NB4 (cell line): ENCODE measurements at regions not wholly inside any gene's neighbourhood (a gene's known extent, or its start where the extent isn't known, plus 50 kb on each side); places are given as distances from the start of the nearest gene placed in this dataset.

Experiments used
- DNase-seq: peaks from one replicate; pipeline ENCODE4 v3.0.0; 2010; ENCODE audit warnings: low read depth
- H3K4me3 ChIP-seq: one replicate; pipeline ENCODE4 v1.5.1; 2011; ENCODE audit warnings: mild to moderate bottlenecking, low read depth, low read length, moderate library complexity
- CTCF ChIP-seq: IDR thresholded peaks from one replicate; pipeline ENCODE4 v1.5.1; 2012; ENCODE audit warnings: low read depth, low read length
- MAX ChIP-seq: IDR thresholded peaks from 2 replicates; pipeline ENCODE4 v1.6.1; 2011; ENCODE audit warnings: low read depth, low read length
- MYC ChIP-seq: IDR thresholded peaks from 2 replicates; pipeline ENCODE4 v1.6.1; 2011; ENCODE audit warnings: low read depth, low read length
- POLR2A ChIP-seq: IDR thresholded peaks from 2 replicates; pipeline ENCODE4 v1.6.1; 2011; ENCODE audit warnings: mild to moderate bottlenecking; ENCODE audit not compliant: insufficient read length; ENCODE audit errors: extremely low read depth

- no peak overlapping the region for H3K4me3 ChIP-seq
- TF ChIP-seq POLR2A: no peak
- TF ChIP-seq CTCF: no peak
- TF ChIP-seq MAX: peak; percentile 91
- TF ChIP-seq MYC: peak; percentile 82
- DNase-seq: peak; percentile 94
These were observed 105.0 kb upstream of the SESN3 start for GRCh38 chr11:95335989-95336388.

GRCh38 chr11:95331161-95331560, 100.2 kb upstream of the SESN3 start:
- no peak for DNase-seq
- no peak for TF ChIP-seq POLR2A
- no peak for TF ChIP-seq CTCF
- no peak for TF ChIP-seq MYC
- TF ChIP-seq MAX: no peak
- H3K4me3 ChIP-seq: no peak overlapping the region

GRCh38 chr11:95330302-95330701, 99.3 kb upstream of the SESN3 start:
- TF ChIP-seq MAX: no peak
- TF ChIP-seq POLR2A: no peak
- TF ChIP-seq MYC: no peak
- TF ChIP-seq CTCF: no peak
- no peak for DNase-seq
- H3K4me3 ChIP-seq: no peak overlapping the region

GRCh38 chr11:95327273-95327948, 96.4 kb upstream of the SESN3 start:
- TF ChIP-seq MYC (no peak), POLR2A (no peak), CTCF (no peak), MAX (no peak)
- no peak overlapping the region for H3K4me3 ChIP-seq
- no peak for DNase-seq

- TF ChIP-seq MYC (no peak), POLR2A (no peak), CTCF (no peak), MAX (no peak)
- DNase-seq: no peak
- no peak overlapping the region for H3K4me3 ChIP-seq
These were observed 94.8 kb upstream of the SESN3 start for GRCh38 chr11:95325777-95326258.
